Activated T-helper 17 cell treated with anti-CD3 and anti-CD28 coated beads, Interleukin-2, amount 50 U/mL, for 72 hours (primary cell): ENCODE measurements at regions not wholly inside any gene's neighbourhood (a gene's known extent, or its start where the extent isn't known, plus 50 kb on each side); places are given as distances from the start of the nearest gene placed in this dataset.

Source experiments
- ATAC-seq: fragments of 150-1000 bp; cut with Tn5 transposase; replicated peaks from 2 replicates; pipeline ENCODE4 v1.10.0; 2021; ENCODE audit warnings: mild to moderate bottlenecking, moderate library complexity
- H3K27ac Mint-ChIP-seq: one replicate; pipeline ENCODE4 v1.8.0; 2022; ENCODE audit warnings: mixed read lengths
- H3K27me3 Mint-ChIP-seq: one replicate; pipeline ENCODE4 v1.8.0; 2022; ENCODE audit warnings: mixed read lengths
- H3K36me3 Mint-ChIP-seq: one replicate; pipeline ENCODE4 v1.8.0; 2022; ENCODE audit warnings: low read depth, mild to moderate bottlenecking, mixed read lengths
- H3K4me1 Mint-ChIP-seq: one replicate; pipeline ENCODE4 v1.8.0; 2022; ENCODE audit warnings: mixed read lengths
- H3K4me3 Mint-ChIP-seq: one replicate; pipeline ENCODE4 v1.8.0; 2022; ENCODE audit warnings: mild to moderate bottlenecking, mixed read lengths
- H3K9me3 Mint-ChIP-seq: one replicate; pipeline ENCODE4 v1.8.0; 2022; ENCODE audit warnings: mixed read lengths

DNA sequence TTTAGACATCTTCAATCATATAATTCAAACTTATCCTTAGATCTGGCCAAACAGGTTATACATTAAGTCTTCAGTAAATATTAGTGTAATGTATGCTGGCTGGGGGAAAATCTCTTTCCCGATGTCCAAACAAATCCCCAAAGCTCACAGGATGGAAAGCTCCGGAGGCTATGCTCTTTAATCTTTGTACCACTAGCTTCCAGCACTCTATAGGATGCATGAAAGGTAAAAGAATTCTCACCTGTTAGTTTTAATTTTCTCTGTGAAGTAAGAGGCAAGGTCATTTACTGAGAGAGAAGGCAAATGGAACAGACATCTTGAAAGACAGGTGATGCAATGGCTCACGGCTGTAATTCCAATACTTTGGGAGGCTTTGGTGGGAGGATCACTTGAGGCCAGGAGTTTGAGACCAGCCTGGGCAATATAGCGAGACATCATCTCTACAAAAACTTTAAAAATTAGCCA is 99.8 kb upstream of the KIF5B start:
- Mint-ChIP-seq H3K27ac (no peak overlapping the region), H3K4me1 (no peaks in the 10 kb centered on the region), H3K36me3 (no peaks in the 10 kb centered on the region), H3K27me3 (no peaks in the 10 kb centered on the region), H3K9me3 (peaks cover 13% of the 10 kb centered on the region), H3K4me3 (no peak overlapping the region)
- ATAC-seq, result no peak

DNA sequence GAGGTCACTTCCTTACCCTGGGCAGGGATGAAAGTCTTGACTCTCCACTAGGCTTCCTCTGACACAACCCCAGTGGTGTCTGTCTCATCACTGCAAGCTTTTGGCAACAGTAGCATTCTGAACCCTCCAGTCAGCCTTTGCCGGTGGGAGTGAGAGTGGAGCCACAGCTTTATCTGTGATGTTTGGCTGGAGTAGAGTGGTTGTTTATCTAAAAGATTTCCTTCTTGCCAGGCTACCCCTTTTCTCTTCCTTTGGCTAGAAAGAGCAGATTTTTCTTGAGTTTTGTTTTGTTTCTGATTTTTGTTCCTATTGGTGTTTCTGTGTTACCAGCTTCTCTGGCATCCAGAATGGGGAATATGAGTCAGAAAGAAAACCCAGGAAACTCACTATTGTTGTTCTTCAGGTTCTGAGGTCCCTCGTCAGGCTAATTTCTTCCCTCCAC is 98.9 kb upstream of the KIF5B start:
- Mint-ChIP-seq H3K9me3 (peaks cover 13% of the 10 kb centered on the region), H3K4me1 (peaks cover 7% of the 10 kb centered on the region), H3K36me3 (no peaks in the 10 kb centered on the region), H3K4me3 (no peak overlapping the region), H3K27ac (no peak overlapping the region), H3K27me3 (no peaks in the 10 kb centered on the region)
- no peak for ATAC-seq

DNA sequence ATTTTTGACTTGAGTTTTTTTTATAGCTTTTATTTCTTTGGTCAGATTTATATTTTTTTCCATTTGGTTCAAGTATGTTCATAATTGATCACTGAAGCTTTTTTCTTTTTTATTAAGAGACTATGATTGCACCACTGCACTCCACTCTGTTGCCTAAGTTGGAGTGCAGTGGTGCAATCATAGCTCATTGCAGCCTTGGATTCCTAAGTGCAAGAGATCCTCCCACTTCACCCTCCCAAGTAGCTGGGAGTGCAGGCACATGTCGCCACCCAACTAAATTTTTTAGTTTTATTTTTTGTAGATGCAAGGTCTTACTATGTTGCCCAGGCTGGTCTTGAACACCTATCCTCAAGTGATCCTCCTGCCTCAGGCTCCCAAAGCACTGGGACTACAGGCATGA is 97.7 kb upstream of the KIF5B start:
- H3K4me1 Mint-ChIP-seq, result peaks cover 16% of the 10 kb centered on the region
- no peaks in the 10 kb centered on the region for H3K27me3 Mint-ChIP-seq
- H3K27ac Mint-ChIP-seq, result no peak overlapping the region
- no peak overlapping the region for H3K4me3 Mint-ChIP-seq
- no peaks in the 10 kb centered on the region for H3K36me3 Mint-ChIP-seq
- ATAC-seq, result no peak
- H3K9me3 Mint-ChIP-seq, result peaks cover 13% of the 10 kb centered on the region

DNA sequence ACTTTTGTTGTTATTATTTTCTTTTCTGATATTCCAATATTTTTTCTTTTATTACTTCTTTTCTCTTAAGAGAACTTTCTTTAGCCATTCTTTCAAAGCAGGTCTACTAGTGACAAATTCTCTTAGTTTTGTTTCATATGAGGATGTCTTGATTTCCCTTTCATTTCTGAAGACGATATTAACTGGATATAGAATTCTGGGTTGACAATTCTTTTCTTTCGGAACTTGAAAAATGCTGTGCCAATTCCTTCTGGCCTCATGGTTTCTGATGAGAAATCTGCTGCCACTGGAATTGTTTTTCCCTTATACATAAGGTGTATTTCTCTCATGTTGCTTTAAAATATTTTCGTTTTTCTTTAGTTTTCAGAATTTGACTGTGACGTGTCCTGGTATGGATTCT is 97.0 kb upstream of the KIF5B start:
- ATAC-seq, result no peak
- H3K27ac Mint-ChIP-seq, result no peak overlapping the region
- H3K9me3 Mint-ChIP-seq, result peaks cover 13% of the 10 kb centered on the region
- H3K27me3 Mint-ChIP-seq, result no peaks in the 10 kb centered on the region
- no peak overlapping the region for H3K4me3 Mint-ChIP-seq
- H3K4me1 Mint-ChIP-seq, result peaks cover 16% of the 10 kb centered on the region
- no peaks in the 10 kb centered on the region for H3K36me3 Mint-ChIP-seq

DNA sequence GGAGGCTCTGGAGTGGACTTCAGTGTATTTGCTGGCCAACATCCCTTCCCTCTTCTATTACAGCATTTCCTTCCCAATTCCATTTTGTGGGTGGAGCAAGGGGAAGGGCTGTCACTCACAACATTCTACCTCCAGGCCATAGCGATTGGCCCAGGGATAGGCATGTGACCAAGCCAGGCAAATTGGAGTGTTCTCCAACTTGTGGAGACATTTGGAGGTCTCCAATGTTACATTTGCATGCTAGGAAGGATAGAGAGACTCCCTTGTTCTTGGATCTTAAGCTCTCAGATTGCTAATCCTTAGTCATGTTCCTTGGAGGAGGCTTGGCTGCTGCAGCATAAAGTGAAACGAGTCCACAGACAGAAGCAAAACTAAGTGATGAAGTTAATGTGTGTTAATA is 95.6 kb upstream of the KIF5B start:
- Mint-ChIP-seq H3K4me1 (peaks cover 20% of the 10 kb centered on the region), H3K27me3 (no peaks in the 10 kb centered on the region), H3K36me3 (no peaks in the 10 kb centered on the region), H3K27ac (peak overlapping the region; percentile 93), H3K4me3 (no peak overlapping the region), H3K9me3 (peaks cover 13% of the 10 kb centered on the region)
- no peak for ATAC-seq

DNA sequence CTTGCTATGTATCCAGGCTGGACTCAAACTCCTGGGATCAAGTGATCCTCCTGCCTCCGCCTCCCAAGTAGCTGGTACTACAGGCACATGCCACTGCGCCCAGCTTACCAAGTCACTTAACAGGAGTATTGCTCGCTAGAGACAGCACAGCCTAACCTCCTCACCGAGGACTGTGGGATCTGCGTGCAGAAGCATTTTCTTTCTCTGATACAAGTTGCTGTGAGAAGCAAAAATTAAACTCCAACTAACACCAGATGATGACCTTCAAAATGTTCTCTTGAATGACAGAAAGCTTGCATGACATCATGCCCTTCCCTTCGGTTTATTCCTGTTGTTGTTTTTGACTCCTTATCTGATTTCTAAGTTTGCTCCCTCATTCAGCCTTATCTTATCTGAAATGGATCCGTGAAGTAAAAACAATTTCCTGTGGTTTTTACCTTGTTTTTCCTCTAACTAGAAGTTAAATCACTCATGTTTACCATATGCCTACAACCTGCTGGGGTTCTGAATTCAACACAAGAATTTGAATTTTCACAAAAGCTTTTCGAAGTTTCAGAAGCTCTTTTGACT is 94.4 kb upstream of the KIF5B start:
- no peaks in the 10 kb centered on the region for H3K36me3 Mint-ChIP-seq
- H3K27ac Mint-ChIP-seq, result peak overlapping the region; percentile 93
- H3K27me3 Mint-ChIP-seq, result no peaks in the 10 kb centered on the region
- H3K4me3 Mint-ChIP-seq, result peak overlapping the region; percentile 67
- peak; percentile 31 for ATAC-seq
- H3K9me3 Mint-ChIP-seq, result peaks cover 13% of the 10 kb centered on the region
- H3K4me1 Mint-ChIP-seq, result peaks cover 20% of the 10 kb centered on the region

DNA sequence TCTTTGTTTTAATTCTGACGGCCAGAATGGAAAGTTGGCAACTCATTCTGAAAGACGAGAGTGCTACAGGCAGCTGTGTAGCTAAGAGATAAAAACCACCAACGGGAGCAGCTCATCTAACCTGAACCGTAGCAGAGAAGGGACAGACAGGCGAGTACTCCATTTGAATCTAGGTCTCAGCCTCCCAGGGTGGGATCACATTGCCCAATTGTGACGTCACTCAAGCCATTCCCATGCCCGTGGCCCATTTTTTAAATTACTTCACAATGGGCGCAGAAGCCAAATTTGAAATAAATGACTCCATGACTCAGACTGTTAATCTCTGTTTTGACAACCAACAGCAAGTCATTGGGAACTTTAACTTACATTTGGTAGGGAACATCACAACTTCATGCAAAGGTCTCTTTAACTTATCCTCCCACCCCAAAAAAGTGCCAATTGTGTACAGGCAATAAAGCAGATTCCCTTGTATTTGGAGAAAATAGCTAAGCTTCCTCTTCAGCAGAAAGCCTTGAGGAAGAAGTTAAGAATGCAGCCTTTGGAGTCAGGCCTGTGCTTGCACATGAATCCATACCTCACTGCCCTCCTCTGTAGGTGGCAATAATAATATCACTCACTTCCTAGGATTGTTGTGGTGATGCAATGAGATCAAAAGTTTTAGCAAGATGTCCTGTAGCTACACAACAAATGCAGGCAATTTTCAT is 93.2 kb upstream of the KIF5B start:
- peak overlapping the region; percentile 67 for H3K4me3 Mint-ChIP-seq
- peak overlapping the region; percentile 93 for H3K27ac Mint-ChIP-seq

DNA sequence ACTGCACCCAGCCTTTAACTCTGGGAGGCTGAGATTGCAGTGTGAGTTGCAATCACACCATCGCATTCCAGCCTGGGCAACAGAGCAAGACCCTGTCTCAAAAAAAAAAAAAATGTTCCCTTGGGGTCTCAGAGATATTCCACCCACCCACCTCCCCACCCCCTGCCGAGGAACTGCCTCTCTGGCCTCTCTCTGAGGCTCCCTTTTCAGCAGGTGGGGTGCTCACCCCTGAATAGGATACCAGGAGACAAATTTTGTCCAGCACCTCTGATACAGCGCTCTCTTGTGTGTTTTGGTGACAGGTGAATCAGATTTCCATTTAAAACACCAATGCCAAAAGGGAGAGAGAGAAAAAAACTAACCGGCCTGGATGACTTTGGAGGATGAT is 92.6 kb upstream of the KIF5B start:
- peaks cover 9% of the 10 kb centered on the region for H3K9me3 Mint-ChIP-seq
- no peak for ATAC-seq
- peak overlapping the region; percentile 93 for H3K27ac Mint-ChIP-seq
- H3K36me3 Mint-ChIP-seq, result no peaks in the 10 kb centered on the region
- H3K27me3 Mint-ChIP-seq, result no peaks in the 10 kb centered on the region
- H3K4me1 Mint-ChIP-seq, result peaks cover 20% of the 10 kb centered on the region
- H3K4me3 Mint-ChIP-seq, result peak overlapping the region; percentile 67

More for the DNA sequence above, 93.2 kb upstream of the KIF5B start:
- H3K36me3 Mint-ChIP-seq, result no peaks in the 10 kb centered on the region
- H3K27me3 Mint-ChIP-seq, result no peaks in the 10 kb centered on the region
- peaks cover 20% of the 10 kb centered on the region for H3K4me1 Mint-ChIP-seq
- peak; percentile 90 for ATAC-seq
- H3K9me3 Mint-ChIP-seq, result peaks cover 9% of the 10 kb centered on the region

DNA sequence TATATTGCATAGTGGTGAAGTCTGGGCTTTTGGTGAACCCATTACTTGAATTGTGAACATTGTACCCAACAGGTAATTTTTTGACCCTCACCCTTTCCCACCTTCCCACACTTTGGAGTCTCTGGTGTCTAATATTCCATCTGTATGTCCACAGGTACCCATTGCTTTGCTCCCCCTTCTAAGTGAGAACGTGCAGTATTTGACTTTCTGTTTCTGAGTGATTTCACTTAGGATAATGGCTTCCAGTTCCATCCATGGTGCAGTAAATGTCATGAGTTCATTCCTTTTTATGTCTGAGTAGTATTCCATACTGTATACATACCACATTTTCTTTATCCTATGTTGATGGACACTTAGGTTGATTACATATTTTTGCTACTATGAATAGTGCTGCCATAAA is 91.5 kb upstream of the KIF5B start:
- H3K4me1 Mint-ChIP-seq, result peaks cover 20% of the 10 kb centered on the region
- peak overlapping the region; percentile 38 for H3K27ac Mint-ChIP-seq
- H3K9me3 Mint-ChIP-seq, result peaks cover under 1% of the 10 kb centered on the region
- no peak overlapping the region for H3K4me3 Mint-ChIP-seq
- H3K36me3 Mint-ChIP-seq, result no peaks in the 10 kb centered on the region
- no peaks in the 10 kb centered on the region for H3K27me3 Mint-ChIP-seq
- ATAC-seq, result no peak

DNA sequence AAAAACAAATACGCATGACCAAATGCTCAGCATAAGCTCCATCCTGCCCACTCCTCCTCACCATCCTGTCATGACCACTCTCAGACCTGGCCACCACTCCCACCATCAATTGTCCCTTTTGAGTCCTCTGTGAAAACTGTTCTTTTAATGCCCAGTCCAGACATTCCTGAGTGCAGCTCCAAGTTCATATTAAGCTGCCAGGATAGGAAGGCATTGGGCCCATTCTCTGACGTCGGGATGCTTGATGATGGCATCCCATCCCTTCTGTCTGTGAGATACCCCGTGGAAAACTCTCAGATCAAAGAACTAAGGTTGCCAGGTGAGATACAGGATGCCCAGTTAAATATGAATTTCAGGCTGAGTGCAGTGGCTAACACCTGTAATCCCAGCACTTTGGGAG is 89.9 kb upstream of the KIF5B start:
- ATAC-seq, result no peak
- no peak overlapping the region for H3K27ac Mint-ChIP-seq
- H3K4me1 Mint-ChIP-seq, result peaks cover 20% of the 10 kb centered on the region
- no peaks in the 10 kb centered on the region for H3K27me3 Mint-ChIP-seq
- no peak overlapping the region for H3K4me3 Mint-ChIP-seq
- no peaks in the 10 kb centered on the region for H3K36me3 Mint-ChIP-seq
- no peaks in the 10 kb centered on the region for H3K9me3 Mint-ChIP-seq

DNA sequence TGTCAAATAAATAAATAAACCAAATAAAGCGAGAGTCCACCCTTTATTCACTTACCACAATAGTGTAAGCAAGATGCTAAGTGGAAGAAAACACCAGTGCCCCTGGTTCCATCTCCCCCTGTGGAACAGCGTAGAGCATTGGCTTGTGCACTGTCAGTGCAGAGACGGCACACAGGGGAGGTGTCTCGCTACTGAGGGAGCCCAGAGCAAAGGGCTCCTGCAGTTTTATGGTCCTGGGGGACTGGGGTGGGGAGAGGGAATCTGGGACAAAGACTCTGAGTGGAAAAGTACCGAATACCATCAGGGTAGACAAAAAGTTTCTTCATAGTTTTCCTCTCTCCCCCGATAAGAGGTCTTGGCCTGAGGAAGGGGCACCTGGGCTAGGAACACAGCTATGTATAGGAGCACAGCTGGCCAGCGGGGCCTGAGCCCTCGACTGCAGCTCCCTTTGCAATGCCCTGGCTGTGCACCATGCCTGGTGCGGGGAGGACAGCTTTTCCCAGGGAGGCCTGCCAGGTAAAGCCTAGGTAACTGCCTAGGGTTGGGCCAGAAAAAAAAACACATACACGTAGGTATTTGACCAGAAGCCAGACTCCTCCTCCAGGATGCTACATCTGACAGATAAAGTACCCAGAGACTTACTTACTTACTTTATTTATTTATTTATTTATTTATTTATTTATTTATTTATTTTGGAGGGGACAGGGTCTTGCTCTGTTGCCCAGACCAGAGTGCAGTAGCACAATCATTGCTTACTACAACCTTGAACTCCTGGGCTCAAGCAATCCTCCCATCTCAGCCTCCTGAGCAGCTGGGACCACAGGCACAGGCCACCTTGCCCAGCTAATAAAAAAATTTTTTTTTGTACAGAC is 88.8 kb upstream of the KIF5B start:
- Mint-ChIP-seq H3K27ac (no peak overlapping the region), H3K27me3 (no peaks in the 10 kb centered on the region), H3K4me3 (no peak overlapping the region), H3K36me3 (no peaks in the 10 kb centered on the region), H3K4me1 (peaks cover 13% of the 10 kb centered on the region), H3K9me3 (no peaks in the 10 kb centered on the region)
- no peak for ATAC-seq

DNA sequence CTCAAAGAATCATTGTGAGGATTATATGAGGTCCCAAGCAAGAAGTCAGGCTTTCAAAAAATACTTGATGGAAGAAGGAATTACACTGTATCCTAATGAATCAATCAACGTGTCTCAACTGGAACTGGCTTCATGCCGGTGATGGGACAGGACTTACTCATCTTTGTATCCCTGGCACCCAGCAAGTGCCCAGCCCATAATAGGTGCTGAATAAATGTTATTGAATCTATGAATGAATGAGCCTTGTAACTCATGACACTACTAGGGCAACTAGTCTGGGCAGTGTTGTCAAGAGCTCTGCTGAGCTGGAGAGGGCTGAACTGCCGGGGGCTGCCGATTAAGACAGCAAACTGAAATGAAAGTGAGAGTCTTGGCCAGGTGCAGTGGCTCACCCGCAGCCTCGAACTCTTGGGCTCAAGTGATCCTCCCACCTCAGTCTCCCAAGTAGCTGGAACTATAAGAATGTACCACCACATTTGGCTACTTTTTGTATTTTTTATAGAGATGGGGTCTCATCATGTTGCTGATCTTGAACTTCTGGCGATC is 87.2 kb upstream of the KIF5B start:
- no peak overlapping the region for H3K4me3 Mint-ChIP-seq
- H3K4me1 Mint-ChIP-seq, result peaks cover 4% of the 10 kb centered on the region
- no peak overlapping the region for H3K27ac Mint-ChIP-seq
- H3K36me3 Mint-ChIP-seq, result no peaks in the 10 kb centered on the region
- H3K27me3 Mint-ChIP-seq, result no peaks in the 10 kb centered on the region
- no peak for ATAC-seq
- H3K9me3 Mint-ChIP-seq, result no peaks in the 10 kb centered on the region

DNA sequence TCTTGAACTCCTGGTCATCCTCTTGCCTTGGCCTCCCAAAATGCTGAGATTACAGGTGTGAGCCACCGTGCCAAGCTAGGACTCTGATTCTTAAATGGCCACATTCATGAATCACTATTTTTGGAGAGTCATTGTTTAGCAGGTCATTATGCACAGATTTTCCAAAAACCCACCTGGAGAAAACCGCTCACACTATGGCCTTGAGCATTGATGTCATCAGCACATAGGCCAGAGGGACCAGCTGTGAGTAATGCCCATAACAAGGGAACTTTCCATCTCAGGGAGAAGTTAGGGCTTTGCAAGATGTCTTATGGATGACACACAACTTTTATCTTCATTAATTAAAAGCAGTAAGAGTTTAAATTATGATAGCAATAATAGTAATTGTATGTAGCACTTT is 86.4 kb upstream of the KIF5B start:
- Mint-ChIP-seq H3K27me3 (no peaks in the 10 kb centered on the region), H3K4me3 (no peak overlapping the region), H3K27ac (no peak overlapping the region), H3K9me3 (no peaks in the 10 kb centered on the region), H3K36me3 (no peaks in the 10 kb centered on the region), H3K4me1 (peaks cover under 1% of the 10 kb centered on the region)
- ATAC-seq, result no peak

DNA sequence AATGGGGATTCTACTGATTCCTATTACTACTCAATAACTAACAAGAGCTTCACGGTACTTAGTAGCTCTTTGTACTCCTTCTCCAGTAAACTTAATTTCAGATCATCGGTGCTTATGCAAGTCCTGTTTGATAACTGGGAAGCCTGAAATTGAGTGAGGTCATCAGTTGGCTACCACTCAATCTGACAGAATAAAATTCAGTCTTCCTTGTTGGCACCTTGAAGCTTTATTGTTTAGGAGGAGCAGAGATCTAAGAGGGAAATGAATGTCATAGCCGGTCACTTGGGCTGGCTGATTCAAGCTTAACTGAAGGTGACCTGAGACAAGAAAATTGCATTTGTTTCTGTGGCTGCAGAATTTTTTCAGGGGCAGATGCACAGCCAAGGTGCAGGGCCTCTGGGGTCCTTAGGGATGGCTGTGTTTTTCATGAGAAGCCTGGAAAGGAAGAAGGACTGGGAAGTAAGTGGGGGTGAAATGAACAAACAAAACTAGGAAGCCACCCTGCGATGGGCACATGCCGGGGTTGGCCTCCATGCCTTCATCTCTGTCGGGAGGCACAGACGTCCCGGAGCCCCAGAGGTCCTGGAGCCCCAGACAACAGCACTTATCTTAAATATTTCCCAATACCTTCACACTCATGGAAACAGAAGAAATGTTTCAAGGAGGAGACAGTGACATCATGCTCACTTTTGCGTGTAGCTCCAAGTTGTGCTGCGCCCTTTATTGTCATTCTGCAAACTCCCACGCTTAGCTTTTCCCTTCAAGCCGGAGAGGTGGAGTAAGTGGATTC is 85.0 kb upstream of the KIF5B start:
- Mint-ChIP-seq H3K9me3 (no peaks in the 10 kb centered on the region), H3K27me3 (no peaks in the 10 kb centered on the region), H3K36me3 (no peaks in the 10 kb centered on the region), H3K4me3 (no peak overlapping the region), H3K4me1 (no peaks in the 10 kb centered on the region), H3K27ac (no peak overlapping the region)
- no peak for ATAC-seq
